HG02938 (cell line): ENCODE measurements at regions not wholly inside any gene's neighbourhood (a gene's known extent, or its start where the extent isn't known, plus 50 kb on each side); places are given as distances from the start of the nearest gene placed in this dataset.
A peak's percentile ranks its signal among the peaks of the same experiment; 100 is the strongest.
"Not testable (repeated sequence)": the region's sequence is repeated elsewhere in the genome, so short reads cannot be mapped to it uniquely, and the experiment has no call there.

Experiments
- ATAC-seq: cut with Tn5 transposase; IDR thresholded peaks from one replicate; pipeline ENCODE4 v1.9.1; 2021; ENCODE audit warnings: mild to moderate bottlenecking, moderate library complexity; ENCODE audit not compliant: unreplicated experiment

DNA sequence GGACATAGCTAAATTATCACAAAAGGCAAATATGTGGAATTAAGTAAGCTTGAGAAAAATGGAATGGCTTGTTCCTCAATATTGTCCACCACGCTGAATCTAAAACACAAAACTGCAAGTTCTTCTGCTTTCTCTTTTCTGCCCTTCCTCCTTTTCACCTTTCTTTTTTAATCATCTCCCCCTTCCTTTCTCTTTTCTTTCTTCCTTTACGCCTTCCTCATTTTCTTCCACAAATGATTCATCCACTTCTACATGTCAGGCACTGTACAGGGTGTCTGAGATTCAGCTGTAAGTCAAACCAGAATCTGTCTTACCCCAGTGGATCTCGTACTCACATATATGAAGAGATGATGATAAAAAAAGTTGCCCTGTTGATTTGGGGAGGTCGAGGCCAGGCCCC lies 1182.5 kb downstream of the MRPL39 start:
- ATAC-seq, result no peak

GRCh38 chr21:24423546-24423945 lies 1183.7 kb downstream of the MRPL39 start:
- no peak for ATAC-seq

DNA sequence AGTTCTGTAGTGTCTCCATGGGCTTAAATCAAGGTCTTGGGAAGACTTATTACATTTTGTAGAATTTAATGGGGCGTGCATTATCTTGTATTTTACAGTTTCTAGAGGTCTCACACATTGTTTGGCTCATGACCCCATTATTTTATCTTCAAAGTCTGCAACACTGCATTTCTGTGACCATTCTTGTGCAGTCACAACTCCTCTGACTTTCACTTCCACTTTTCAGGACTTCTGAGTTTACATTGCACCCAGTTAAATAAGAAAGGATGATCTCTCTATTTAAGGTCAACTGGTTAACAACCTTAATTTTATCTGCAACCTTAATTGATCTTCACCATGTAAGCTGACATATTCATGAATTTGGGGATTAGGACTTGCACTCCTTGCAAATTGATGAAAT lies 1186.6 kb downstream of the MRPL39 start:
- ATAC-seq, result peak; percentile 75

DNA sequence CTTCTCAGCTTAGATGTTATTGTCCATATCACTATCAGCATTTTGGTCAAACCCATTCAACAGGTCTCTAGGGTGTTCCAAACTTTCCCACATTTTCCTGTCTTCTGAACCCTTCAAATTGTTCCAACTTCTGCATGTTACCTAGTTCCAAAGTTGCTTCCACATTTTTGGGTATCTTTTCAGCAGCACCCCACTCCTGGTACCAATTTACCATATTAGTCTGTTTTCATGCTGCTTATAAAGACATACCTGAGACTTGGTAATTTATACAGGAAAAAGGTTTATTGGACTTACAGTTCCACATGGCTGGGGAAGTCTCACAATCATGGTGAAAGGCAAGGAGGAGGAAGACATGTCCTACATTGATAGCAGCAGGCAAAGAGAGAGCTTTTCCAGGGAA lies 1187.6 kb downstream of the MRPL39 start:
- not testable (repeated sequence) for ATAC-seq

GRCh38 chr21:24418671-24419070 lies 1188.6 kb downstream of the MRPL39 start:
- no peak for ATAC-seq

GRCh38 chr21:24411429-24411828 lies 1195.9 kb downstream of the MRPL39 start:
- no peak for ATAC-seq

DNA sequence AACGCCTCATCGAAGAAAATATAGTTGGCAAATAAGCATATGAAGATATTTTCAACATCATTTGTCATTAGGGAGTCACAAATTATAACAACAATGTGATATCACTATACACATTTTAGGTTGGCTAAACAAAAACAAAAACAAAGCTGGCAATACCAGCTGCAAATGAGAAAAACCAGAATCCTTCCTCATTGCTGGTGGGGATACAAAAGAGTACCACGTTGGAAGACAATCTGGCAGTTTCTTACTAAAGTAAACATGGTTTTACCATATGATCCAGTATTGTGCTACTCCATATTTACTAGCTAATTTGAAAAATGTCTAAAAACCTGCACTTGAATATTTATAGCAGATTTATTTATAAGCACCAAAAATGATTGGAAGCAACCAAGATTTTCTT lies 1204.1 kb downstream of the MRPL39 start:
- ATAC-seq, result no peak

- no peak for ATAC-seq
These were observed 1211.9 kb downstream of the MRPL39 start for GRCh38 chr21:24395320-24395923.

DNA sequence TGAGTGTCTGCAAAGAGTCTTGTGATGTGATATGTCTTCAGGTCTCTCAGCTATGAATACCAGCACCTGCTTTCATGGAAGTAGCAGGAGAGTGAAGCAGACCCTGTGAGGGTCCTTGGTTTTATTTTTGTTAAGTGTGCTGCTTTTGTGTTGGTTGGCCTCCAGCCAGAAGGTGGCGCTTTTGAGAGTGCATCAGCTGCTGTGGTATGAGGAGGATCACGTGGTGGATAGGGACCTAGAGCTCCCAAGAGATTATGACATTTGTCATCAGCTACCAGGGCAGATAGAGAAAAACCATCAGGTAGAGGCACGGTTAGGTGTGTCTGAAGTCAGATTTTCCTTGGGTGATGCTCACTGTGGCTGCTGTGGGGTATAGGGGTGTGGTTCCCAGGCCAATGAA lies 1232.1 kb downstream of the MRPL39 start:
- ATAC-seq, result no peak

- no peak for ATAC-seq
These were observed 1234.8 kb downstream of the MRPL39 start for GRCh38 chr21:24372506-24372905.

DNA sequence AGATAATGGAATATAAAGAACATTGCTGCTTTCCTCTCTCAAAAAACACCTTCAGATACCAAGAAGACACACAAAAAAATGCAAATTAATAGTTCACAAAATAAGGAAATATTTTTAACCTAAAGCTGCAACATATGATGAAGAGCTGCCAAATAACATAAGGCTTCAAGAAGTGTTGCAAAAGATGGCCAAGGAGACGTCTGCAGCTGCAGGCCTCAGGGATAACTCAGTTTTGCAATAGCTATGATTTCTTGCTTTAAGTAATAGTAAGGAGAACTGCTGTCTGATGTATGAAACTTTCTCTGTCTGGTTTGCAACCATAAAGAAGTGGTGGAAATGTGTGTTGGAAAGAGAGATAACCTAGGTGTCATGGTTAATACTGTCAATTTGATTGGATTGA lies 1237.5 kb downstream of the MRPL39 start:
- ATAC-seq, result no peak

DNA sequence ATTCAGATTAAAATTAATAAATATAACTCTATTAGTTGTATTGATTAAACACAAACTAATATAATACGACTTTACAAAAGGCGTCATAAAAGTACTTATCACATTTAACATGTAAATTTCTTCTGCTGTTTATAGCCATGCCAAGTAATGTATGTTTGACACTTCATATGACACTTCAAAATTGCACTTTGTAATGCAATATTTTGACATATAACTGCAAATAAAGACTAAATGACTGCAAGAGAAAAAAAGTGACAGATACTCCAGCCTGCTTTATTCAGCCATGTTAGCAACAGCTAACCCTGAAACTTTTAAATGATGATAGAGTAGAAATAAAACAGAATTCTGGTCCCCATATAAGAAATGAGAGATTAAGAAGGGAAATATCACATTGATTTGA lies 1238.0 kb downstream of the MRPL39 start:
- ATAC-seq, result no peak

GRCh38 chr21:24367936-24368335 lies 1239.3 kb downstream of the MRPL39 start:
- no peak for ATAC-seq

- no peak for ATAC-seq
These were observed 1253.8 kb downstream of the MRPL39 start for GRCh38 chr21:24353492-24353891.

- ATAC-seq, result no peak
These were observed 1267.9 kb downstream of the MRPL39 start for GRCh38 chr21:24339406-24339805.

DNA sequence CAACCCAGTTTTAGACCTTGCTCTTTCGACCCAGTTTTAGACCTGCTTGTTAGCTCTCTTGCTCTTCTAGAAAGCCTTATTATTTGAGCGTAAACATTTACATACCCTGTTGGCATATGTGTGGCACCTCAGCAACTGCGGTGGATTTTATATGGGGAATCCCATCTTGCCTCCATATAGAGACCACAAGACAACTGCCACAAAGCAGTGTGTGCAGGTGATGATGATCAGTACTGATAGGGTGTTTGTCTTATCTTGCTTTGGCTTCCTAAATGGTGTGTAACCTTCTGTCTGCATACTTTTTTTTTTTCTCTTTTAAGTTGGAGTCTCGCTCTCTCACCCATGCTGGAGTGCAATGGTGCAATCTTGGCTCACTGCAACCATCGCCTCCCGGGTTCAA lies 1270.8 kb downstream of the MRPL39 start:
- no peak for ATAC-seq

GRCh38 chr21:24323536-24323935 lies 1283.7 kb downstream of the MRPL39 start:
- ATAC-seq, result no peak

- ATAC-seq, result no peak
These were observed 1290.9 kb downstream of the MRPL39 start for GRCh38 chr21:24316277-24316922.

- ATAC-seq, result no peak
These were observed 1296.5 kb downstream of the MRPL39 start for GRCh38 chr21:24310788-24311187.

GRCh38 chr21:24308183-24308582 lies 1299.1 kb downstream of the MRPL39 start:
- no peak for ATAC-seq

DNA sequence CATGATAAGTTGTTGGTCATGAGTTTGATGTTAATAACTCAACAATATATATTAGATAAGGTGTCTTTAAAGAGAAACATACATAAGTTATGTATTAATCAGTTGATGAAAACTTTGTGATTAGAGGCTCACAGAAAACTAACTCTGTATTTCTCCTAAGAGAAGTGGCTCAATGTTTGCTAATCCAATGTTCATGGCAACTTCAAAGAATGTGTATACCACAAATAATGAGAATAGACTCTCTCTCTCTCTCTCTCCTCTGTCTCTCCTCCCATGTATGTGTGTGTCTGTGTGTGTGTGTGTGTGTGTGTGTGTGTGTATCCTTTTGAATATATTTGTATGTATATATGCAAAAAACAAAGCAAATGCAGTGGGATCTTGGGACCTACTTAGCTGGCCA lies 1304.9 kb downstream of the MRPL39 start:
- no peak for ATAC-seq

GRCh38 chr21:24298040-24298439 lies 1309.2 kb downstream of the MRPL39 start:
- no peak for ATAC-seq

- ATAC-seq, result no peak
These were observed 1313.1 kb downstream of the MRPL39 start for GRCh38 chr21:24294171-24294570.
